HT1080 (cell line): ENCODE measurements at regions not wholly inside any gene's neighbourhood (a gene's known extent, or its start where the extent isn't known, plus 50 kb on each side); places are given as distances from the start of the nearest gene placed in this dataset.
"Not testable (repeated sequence)": the region's sequence is repeated elsewhere in the genome, so short reads cannot be mapped to it uniquely, and the experiment has no call there.

Source experiments
- DNase-seq: peaks from one replicate; pipeline ENCODE4 v3.0.0-alpha.2; 2015; ENCODE audit warnings: low read depth

DNA sequence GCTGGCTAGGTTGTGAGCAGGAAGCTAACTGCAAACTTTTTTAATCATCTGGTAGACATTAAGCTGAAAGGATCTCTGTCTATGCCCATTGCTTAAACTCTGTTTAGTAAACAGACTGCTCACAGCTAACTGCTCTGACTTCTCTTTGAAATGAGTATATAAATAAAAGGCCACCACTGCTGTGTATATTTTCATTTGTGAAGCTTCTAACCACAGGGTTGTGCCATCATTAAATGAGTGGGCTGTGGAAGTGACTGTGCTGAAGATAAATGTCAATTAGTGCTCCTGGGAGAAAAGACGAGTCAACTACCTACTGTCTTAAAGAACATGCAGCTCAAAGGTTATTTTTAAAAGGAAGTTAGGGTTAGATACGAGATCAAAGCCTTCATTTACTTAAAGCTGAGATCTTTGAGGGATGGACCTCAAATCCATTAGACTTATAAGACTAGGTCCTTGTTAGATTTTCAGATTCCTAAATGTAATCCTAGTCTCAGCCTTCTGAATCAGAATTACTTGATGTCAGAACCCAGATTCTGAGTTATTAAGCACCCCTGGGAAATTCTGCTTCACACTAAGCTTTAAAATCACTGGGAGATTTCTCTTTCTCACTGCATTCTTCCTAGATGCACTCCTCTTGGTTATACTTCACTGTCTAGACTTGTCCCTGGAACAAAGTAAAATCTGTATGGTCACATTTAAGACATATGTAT lies 213.1 kb upstream of the FLRT2 start:
- DNase-seq = peak; percentile 2

DNA sequence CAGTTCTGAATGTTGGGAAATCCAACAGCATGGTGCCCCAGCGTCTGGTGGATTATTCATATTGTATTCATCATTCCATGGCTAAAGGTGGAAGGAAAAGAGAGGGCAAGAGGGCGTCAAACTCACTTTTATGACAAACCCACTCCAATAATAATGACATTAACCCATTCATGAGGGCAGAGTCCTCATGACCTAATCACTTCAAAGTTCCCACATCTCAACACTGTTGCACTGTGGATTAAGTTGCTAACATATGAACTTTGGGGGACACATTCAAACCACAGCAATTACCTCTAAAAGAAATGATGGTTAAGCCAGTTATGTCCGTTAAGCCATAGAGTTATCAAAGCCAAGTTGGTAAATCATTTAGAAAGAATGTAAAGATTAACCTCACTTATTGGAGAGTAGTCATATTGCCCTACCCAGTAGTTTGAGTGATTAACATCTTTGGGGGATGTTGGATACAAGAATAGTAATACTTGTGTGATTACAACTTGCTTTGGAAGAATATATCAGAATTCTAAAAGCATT lies 212.4 kb upstream of the FLRT2 start:
- DNase-seq = peak; percentile 59

DNA sequence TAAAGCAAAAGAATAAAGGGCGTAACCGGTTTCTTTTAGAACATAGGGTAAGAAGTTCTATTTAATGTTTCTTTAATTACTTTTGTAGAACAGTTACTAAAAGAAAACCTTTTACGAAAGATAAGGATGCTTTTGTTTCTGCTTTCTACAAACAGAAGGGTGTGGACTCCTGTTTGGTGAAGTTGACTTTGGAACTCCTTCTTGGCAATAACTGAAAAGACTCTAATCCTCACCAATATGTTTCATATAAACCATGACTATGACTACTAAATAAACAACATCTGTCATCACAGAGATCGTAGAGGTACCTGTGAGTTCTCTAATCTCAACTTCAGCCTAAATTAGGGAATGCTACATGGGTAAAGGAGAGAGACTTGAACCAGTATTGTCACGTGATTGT lies 210.8 kb upstream of the FLRT2 start:
- no peak for DNase-seq

GRCh38 chr14:85319998-85320630 lies 209.8 kb upstream of the FLRT2 start:
- DNase-seq = peak; percentile 69

DNA sequence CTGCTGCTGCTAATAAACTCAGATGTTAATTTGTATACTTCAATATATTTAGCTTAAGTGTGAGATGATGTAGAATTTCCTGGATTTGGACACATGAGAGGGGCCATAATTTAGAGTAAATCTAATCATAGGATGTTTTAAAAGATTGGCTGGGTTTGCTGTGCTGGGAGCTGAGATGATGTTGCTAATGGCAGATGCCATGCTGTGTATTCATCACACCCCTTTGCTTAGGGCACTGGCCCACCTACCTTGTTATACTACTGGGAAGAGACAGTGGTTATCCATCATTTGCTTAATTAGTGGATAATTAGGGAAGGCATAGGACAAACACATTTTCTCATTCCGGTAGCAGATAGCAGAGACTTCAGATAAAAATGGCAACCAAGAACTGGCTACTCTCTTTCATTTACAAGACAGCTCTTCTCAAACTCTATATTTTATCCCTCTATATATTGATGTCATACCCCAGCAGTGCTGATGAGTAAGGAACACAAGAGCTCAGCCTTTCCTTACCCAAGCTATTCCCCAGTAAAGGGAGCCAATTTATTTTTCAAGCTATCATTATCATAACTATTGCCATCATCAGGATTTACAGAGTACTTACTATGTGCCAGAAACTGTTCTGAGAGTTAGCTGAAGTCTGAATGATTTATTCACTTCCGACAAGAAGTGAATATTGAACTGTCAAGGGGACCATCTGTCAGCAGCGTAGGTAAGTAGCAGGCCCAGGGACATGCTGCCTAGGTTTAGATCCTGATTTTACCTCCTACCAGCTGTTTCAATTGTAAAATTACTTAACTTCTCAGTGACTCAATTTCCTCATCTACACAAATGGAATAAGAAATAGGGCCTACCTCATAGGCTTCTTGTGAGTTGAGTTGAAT lies 204.6 kb upstream of the FLRT2 start:
- no peak for DNase-seq

- DNase-seq = no peak
Observed at GRCh38 chr14:85332401-85332800, 197.5 kb upstream of the FLRT2 start.

DNA sequence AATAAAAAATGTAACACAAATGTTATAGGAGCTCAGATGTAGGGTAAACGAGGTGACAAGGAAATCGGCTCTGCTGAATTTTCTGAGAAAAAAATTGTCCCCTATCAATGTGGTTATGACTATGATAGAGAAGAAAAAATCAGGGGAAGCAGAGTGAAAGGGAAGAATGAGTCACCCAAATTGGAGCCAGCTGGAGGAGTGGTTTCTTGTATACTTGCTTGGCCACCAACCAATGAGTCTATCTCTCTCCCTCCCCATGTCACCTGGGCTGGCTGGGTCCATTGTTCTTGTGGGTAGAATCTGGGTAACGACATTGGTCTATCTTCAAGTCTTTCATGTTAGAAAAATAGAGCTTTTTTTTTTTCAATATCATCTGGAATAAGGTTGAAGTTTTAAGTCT lies 196.6 kb upstream of the FLRT2 start:
- peak; percentile 84 for DNase-seq

DNA sequence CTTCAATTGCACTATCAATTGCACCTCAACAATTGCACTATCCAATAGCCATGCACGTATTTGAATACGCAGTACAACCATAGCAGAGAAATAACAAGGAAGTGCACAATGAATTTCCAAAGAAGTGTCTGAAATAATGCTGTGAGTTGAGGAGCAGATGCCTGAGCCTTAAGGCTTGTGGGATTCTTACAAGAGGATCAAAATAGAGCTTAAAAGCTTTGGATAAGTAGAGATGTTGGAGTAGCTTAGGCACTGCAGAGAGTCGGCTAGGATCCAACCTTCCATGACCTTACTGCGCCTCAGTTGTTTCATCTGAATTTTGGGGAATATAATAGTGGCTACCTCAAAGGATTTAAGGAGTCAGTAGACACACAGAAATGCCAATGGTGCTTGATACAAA lies 196.1 kb upstream of the FLRT2 start:
- no peak for DNase-seq

DNA sequence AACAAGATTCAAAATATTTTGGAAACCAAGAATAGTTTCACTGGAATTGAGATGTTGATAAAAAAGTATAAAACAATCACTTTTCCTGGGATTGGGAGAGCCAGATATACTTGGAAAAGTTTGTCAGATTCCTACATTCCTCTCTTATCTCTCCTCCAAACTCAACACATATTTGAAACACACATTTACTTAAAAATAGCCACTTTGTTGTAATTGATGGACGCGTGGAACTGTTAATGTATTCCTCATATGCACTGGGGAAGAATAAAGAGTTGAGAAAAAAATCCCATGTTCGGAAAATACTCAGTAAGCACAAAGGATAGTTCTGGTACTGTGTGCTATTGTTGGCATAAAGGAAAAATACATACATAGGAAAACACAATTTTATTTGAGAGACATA lies 195.6 kb upstream of the FLRT2 start:
- no peak for DNase-seq

GRCh38 chr14:85336257-85336656 lies 193.7 kb upstream of the FLRT2 start:
- DNase-seq = no peak

GRCh38 chr14:85336817-85337216 lies 193.1 kb upstream of the FLRT2 start:
- no peak for DNase-seq

- DNase-seq = no peak
Observed at GRCh38 chr14:85338895-85339294, 191.0 kb upstream of the FLRT2 start.

DNA sequence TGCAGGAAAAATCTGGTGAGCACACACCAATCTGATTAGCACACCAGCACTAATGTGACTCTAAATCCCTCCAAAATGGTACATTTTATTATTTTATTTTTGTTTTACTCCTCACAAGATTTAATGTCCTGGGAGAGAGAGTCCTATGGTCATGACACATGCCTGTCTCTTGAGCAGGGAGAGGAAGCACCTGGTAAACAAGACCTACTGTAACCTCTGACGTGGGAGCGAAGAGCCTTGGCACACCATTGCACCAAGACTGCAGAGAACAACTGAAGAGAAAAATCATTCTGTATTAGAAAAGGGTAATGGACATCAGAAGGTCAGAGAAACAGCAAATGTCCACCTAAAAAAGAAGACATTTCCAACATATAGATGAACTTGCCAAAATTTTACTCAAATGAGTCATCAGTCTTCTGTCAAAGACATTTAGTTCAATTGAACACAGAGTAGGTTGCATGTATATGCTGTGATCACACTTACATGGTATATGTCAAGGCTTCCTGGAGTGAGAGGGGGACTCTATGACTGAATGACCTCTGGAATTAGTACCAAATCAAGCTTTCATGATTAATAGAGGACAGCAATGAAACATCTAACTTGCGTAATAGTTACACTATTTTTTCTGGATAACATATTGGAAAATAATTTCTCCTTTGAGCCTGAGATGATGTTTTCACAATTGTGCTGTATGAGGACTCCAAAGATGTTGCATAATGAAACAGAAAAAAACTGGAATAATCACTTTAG lies 186.9 kb upstream of the FLRT2 start:
- DNase-seq = no peak

DNA sequence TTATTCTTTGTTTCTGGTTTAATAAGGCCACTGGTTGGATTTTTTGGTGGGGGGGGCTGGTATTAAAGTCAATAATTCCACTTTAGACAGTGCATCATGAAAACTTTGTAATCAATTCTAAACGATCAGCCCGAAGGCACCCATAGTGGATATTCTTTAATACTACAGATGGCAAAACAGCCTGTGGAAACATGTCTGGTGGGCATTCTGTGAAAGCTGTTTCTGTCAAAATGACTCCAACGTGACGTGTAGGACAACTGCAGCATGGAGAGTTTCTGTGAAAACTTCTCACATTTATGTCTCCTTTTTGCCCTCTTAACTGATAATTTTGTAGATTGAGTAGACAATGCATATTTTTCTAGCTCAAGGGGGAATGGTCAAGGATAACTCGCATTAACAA lies 185.8 kb upstream of the FLRT2 start:
- DNase-seq = no peak

DNA sequence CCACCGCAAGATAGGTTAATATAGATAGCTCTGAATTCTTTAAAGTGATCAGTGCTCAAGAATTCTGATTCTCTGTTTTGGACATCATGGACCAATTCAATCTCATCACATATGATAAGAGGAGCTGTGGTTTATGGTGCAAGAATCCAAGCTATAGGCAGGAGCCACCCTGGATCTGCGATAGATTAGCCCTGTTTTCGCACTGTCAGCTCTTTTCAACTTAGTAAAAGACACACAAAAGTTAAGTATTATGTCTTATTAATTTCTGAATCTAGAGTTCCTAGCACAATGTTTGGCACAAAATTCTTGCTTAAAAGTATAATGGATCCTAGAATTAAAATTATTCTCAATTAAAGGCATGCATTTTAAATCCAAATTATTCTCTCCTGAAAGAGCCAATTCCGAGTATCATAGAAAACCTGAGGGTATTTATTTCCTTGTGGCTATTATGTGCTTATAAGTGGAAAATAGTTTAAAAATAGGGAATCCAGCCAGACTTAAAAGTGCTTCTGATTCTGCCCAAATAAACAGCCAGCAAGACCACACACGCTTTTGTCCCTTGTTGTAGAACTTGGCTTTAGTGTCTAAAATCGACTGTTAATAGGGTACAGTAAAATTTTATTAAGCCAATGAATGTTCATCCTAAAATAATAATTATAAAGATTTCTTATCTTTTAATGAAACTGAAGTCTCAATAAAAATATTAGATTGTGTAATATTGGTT lies 184.9 kb upstream of the FLRT2 start:
- DNase-seq = no peak

DNA sequence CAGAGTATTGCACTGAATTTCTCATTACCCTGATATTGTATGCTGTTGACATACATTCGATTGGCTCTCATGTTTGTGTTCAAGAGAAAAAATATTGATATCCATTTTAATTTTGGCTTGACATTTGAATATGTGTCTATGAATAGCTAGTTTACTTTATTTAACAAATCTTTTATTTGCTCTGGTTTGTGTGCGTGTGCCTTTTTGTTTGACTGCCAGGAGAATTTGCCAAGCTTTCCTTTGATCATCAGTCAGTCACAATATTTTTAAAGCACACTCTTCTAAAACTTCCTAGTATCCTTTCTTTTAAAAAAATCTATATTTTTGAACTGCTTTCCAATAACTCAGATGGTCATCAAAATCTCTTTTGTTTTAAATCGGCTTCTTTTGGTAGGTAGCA lies 179.3 kb upstream of the FLRT2 start:
- no peak for DNase-seq

- not testable (repeated sequence) for DNase-seq
Observed at GRCh38 chr14:85352588-85352987, 177.4 kb upstream of the FLRT2 start.

DNA sequence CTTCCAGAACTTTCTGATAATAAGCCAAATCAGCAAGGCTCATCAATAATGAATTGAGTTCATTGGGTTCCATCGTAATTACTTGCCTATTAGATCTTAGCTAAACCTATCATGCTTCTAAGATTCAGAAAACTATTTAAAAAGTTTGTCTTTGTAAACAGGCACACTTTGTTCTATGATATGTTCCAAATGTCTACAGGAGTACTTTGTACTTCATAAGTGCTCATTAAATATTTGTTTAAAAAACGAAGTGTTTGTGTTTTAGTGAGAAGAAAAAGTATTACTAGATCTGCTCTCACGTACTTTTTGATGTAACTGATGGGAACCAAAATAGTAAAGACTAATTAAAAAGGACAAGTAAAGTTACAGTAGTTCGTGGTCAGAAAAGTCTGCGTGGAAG lies 172.8 kb upstream of the FLRT2 start:
- DNase-seq = no peak

DNA sequence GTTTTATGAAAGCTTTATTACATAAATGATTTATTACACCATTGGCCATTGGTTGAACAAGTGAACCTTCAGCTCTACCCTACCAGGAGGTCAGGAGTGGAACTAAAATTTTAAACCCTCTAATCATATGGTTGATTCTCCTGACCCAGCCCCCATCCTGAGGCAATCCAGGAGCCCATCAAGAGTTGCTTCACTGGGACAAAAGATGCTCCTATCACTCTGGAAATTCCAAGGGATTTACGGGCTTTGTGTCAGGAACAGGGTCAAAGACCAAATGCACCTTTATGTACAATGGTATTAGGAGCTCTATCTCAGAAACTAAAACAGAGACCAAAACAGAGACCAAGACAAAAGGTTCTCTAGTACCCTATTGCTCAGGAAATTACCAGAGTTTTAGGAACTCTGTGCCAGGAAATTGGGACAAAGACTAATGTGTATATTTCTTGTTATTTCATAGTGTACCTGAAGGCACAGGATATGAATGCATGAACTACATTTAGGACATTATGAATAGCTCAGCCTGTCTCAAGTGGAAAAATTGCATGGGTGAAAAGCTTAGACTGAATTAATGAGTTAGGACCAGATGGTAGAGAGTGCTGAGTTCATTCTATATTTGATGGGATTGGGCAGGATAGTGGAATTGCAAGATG lies 171.7 kb upstream of the FLRT2 start:
- no peak for DNase-seq

DNA sequence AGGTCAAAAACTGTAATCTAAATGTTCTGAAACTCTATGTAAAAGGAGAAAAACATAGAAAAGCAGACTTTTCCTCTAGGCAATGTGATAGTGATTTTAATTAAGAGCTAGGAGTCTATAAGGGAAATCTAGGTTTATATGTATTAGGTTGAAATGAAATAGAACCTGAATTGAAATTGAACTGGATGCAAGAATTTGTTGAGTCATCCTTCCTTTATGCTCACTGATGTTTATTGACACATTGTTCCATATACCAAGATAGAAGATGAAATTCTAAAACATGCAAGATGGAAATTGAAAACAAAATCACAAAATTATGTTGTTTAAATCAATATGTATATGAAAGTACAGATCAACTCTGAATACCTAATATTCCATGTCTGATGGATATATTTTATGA lies 170.4 kb upstream of the FLRT2 start:
- DNase-seq = no peak
